22Rv1 (cell line): ENCODE measurements at regions not wholly inside any gene's neighbourhood (a gene's known extent, or its start where the extent isn't known, plus 50 kb on each side); places are given as distances from the start of the nearest gene placed in this dataset.

Source experiments
- CTCF ChIP-seq: fragments of 450-650 bp; IDR thresholded peaks from 2 replicates; pipeline ENCODE4 v1.5.1; 2017; ENCODE audit warnings: mild to moderate bottlenecking
- ZFX ChIP-seq: fragments of 450-650 bp; IDR thresholded peaks from 2 replicates; pipeline ENCODE4 v1.6.1; 2017; ENCODE audit warnings: antibody characterized with exemption, borderline replicate concordance

GRCh38 chr4:187084701-187085100 is 361.0 kb upstream of the FAT1 start:
- TF ChIP-seq CTCF (no peak), ZFX (no peak)
